ENCODE measurements at regions not wholly inside any gene's neighbourhood (a gene's known extent, or its start where the extent isn't known, plus 50 kb on each side); places are given as distances from the start of the nearest gene placed in this dataset.

DNA sequence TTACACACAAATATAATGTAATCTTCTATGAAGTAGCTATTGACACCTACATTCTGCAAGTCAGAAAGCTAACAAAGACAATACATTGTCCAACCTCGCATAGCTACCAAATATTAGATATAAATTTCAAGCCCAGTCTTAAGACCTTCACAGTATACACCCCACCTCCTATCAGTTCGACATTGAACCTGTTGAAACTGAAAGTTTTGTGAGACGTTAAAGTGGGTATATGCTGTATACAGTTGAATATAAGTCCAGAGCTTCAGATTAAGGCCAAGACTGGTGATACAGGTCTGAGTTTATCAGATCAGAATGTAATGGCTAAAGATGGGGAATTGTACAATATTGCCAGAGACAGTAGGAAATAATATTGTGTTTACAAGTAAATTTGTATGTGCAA lies 489.3 kb upstream of the RORB start:
- no peak for TF ChIP-seq POLR2A (IDR thresholded peaks at IDR 0.05)
- TF ChIP-seq, protein P1, sequence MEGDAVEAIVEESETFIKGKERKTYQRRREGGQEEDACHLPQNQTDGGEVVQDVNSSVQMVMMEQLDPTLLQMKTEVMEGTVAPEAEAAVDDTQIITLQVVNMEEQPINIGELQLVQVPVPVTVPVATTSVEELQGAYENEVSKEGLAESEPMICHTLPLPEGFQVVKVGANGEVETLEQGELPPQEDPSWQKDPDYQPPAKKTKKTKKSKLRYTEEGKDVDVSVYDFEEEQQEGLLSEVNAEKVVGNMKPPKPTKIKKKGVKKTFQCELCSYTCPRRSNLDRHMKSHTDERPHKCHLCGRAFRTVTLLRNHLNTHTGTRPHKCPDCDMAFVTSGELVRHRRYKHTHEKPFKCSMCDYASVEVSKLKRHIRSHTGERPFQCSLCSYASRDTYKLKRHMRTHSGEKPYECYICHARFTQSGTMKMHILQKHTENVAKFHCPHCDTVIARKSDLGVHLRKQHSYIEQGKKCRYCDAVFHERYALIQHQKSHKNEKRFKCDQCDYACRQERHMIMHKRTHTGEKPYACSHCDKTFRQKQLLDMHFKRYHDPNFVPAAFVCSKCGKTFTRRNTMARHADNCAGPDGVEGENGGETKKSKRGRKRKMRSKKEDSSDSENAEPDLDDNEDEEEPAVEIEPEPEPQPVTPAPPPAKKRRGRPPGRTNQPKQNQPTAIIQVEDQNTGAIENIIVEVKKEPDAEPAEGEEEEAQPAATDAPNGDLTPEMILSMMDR (IDR thresholded peaks at IDR 0.05): no peak
